Uterus (tissue), 3 donors: ENCODE measurements at regions not wholly inside any gene's neighbourhood (a gene's known extent, or its start where the extent isn't known, plus 50 kb on each side); places are given as distances from the start of the nearest gene placed in this dataset.

Experiments used
- DNase-seq, 2 donors: peaks; one replicate each; pipeline ENCODE4 v3.0.0-alpha.2; 2019 to 2020
- H3K27ac ChIP-seq, 2 donors: fragments of 200-600 bp; sonication (generic); 1 replicate in 1 of 2; 2 replicates in 1 of 2; pipeline ENCODE4 v1.5.1; 2016 to 2018
- H3K27me3 ChIP-seq, 2 donors: fragments of 200-600 bp; sonication (generic); one replicate each; pipeline ENCODE4 v1.5.1; 2018 to 2019; ENCODE audit warnings: control low read depth in 1 of 2
- H3K36me3 ChIP-seq, 2 donors: fragments of 200-600 bp; sonication (generic); one replicate each; pipeline ENCODE4 v1.5.1; 2019; ENCODE audit warnings: control low read depth in 1 of 2
- H3K4me1 ChIP-seq, 2 donors: fragments of 200-600 bp; sonication (generic); one replicate each; pipeline ENCODE4 v1.5.1; 2018 to 2019; ENCODE audit warnings: control low read depth in 1 of 2
- H3K4me3 ChIP-seq, 2 donors: fragments of 200-600 bp; sonication (generic); 1 replicate in 1 of 2; 2 replicates in 1 of 2; pipeline ENCODE4 v1.5.1; 2018 to 2019; ENCODE audit warnings: mild to moderate bottlenecking in 1 of 2
- H3K9me3 ChIP-seq, 2 donors: fragments of 200-600 bp; sonication (generic); one replicate each; pipeline ENCODE4 v1.5.1; 2019; ENCODE audit warnings: control low read depth in 1 of 2
- CTCF ChIP-seq, 4 experiments: fragments of 200-600 bp in 2 of 4; fragments of 450-650 bp in 2 of 4; sonication (generic) in 2 of 4; IDR thresholded peaks; one replicate each; pipeline ENCODE4 v1.5.1; 2016 to 2019; ENCODE audit warnings: antibody characterized with exemption in 4 of 4, mild to moderate bottlenecking in 2 of 4, moderate library complexity in 1 of 4
- POLR2A ChIP-seq, 2 donors: fragments of 450-650 bp; IDR thresholded peaks; one replicate each; pipeline ENCODE4 v1.6.1; 2016; ENCODE audit warnings: antibody characterized with exemption in 2 of 2, mild to moderate bottlenecking in 1 of 2, moderate library complexity in 1 of 2
- intact Hi-C: fragments of 100-400 bp; cut with DNase I; formaldehyde crosslinking; loops from one replicate; pipeline ENCODE4 v1.15.1; 2023; ENCODE audit warnings: low total_unique reads
- donor health status: DM: yes; HTN: yes; CAD: no.

DNA sequence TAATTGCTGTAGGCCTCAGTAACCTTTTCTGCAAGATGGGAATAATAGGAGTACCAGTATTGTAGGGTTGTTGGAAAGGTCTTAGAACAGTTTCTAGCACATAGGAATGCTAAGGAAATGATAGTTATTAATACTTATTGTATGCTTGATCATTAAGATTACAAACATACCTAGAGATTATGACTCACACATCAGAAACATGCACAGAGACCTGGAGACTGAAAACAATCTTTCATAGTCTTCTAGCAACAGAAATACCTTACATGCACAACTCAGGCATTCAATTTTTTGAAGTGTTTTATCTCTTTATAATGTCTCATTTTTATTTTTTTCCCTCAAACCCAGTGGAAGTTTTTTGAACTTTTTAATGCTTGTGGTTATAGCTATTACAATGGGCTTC lies 104.4 kb upstream of the ZBTB20 start:
- H3K9me3 ChIP-seq = no peaks in the 10 kb centered on the region
- intact Hi-C loops = no loop called here
- no peak for TF ChIP-seq POLR2A (IDR thresholded peaks at IDR 0.05)
- TF ChIP-seq CTCF (IDR thresholded peaks at IDR 0.05) = no peak
- no peak for DNase-seq
- no peaks in the 10 kb centered on the region for H3K27me3 ChIP-seq
- H3K4me3 ChIP-seq = no peak overlapping the region
- H3K4me1 ChIP-seq = no peaks in the 10 kb centered on the region
- H3K27ac ChIP-seq = no peak overlapping the region
- H3K36me3 ChIP-seq = no peaks in the 10 kb centered on the region

GRCh38 chr3:115252679-115253078 lies 105.6 kb upstream of the ZBTB20 start:
- no peak overlapping the region for H3K27ac ChIP-seq
- no peaks in the 10 kb centered on the region for H3K4me1 ChIP-seq
- no peak for TF ChIP-seq POLR2A (IDR thresholded peaks at IDR 0.05)
- no peak for TF ChIP-seq CTCF (IDR thresholded peaks at IDR 0.05)
- intact Hi-C loops = no loop called here
- no peak overlapping the region for H3K4me3 ChIP-seq
- H3K27me3 ChIP-seq = no peaks in the 10 kb centered on the region
- no peaks in the 10 kb centered on the region for H3K36me3 ChIP-seq
- DNase-seq = no peak
- no peaks in the 10 kb centered on the region for H3K9me3 ChIP-seq

DNA sequence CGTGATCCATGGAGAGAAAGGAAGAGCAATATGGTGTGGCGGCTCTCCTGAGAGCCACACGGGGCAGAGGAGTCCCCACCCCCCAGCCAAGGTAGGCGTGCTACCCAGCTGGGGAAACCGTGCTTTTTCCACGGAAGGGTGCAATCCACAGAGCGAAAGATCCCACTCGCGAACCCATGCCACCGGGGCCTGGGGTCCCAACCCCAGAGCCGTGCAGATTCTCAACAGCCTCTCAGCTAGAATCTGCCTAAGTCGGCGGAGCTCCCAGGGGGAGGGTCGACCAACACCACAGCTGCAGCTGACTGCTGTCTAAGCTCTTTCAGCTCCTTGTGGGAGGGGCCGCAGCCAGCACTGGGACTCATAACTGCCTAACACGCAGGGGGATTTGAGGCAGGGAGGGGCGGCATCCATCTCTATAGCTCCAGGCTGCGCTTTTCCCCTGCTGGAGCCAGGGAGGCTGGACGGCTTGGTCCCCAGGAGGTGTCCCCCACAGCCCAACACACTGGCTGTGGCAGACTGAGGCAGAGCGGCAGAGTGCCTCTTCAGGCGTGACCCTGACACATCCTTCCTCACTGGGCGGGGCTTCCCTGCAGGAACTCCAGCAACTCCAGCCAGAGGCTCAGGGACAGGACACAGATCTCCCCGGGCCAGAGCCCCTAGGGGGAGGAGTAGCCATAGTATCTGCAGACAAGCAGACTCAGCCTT lies 107.6 kb upstream of the ZBTB20 start:
- intact Hi-C loops = no loop called here
- TF ChIP-seq POLR2A (IDR thresholded peaks at IDR 0.05) (no peak), CTCF (IDR thresholded peaks at IDR 0.05) (no peak)

DNA sequence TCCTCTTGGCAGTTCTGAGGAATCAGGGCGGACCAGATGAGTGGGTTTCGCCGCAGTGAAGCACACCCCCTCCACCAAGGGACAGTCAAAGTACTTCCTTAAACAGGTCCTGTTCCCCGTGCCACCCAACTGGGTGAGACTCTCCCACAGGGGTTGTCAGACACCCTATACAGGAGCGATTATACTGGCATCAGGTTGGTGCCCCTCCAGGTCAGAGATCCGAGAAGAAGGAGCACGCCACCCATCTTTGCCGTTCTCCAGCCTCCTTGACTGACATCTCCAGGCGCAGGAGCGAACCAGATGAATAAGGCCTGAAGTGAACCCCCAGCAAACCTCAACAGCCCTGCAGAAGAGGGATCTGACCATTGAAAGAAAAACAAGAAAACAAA lies 108.1 kb upstream of the ZBTB20 start:
- no peaks in the 10 kb centered on the region for H3K27me3 ChIP-seq
- H3K27ac ChIP-seq = no peak overlapping the region
- intact Hi-C loops = no loop called here
- no peaks in the 10 kb centered on the region for H3K4me1 ChIP-seq
- no peak overlapping the region for H3K4me3 ChIP-seq
- H3K9me3 ChIP-seq = no peaks in the 10 kb centered on the region
- no peak for DNase-seq
- TF ChIP-seq CTCF (IDR thresholded peaks at IDR 0.05) = no peak
- no peak for TF ChIP-seq POLR2A (IDR thresholded peaks at IDR 0.05)
- H3K36me3 ChIP-seq = no peaks in the 10 kb centered on the region

More for the DNA sequence above, 107.6 kb upstream of the ZBTB20 start:
- H3K4me1 ChIP-seq = no peaks in the 10 kb centered on the region
- H3K9me3 ChIP-seq = no peaks in the 10 kb centered on the region
- no peaks in the 10 kb centered on the region for H3K27me3 ChIP-seq
- no peak for DNase-seq
- H3K27ac ChIP-seq = no peak overlapping the region
- H3K4me3 ChIP-seq = no peak overlapping the region
- H3K36me3 ChIP-seq = no peaks in the 10 kb centered on the region

DNA sequence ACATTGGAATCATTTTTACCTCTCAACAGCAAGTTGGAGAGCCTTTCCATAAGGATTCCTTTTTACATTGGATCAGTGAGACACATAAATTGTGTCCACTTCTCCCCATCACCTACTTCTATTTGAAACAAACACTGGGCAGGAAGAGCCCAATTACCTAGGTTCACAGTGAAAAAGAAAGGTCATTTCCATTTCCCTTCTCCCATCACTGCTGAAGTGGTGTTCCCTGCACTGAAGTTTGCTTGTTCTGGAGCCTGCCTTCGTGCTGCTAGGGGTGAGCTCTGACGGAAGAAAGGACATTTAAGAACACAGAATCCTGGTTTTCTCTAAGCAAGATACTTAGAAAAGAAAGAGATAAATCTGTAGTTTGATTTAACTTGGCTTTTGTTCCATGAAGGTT lies 123.8 kb upstream of the ZBTB20 start:
- intact Hi-C loops = no loop called here
- Histone ChIP-seq H3K27ac (no peak overlapping the region), H3K27me3 (no peaks in the 10 kb centered on the region), H3K9me3 (no peaks in the 10 kb centered on the region), H3K36me3 (no peaks in the 10 kb centered on the region), H3K4me3 (no peak overlapping the region), H3K4me1 (no peaks in the 10 kb centered on the region)
- no peak for DNase-seq
- no peak for TF ChIP-seq POLR2A (IDR thresholded peaks at IDR 0.05)
- TF ChIP-seq CTCF (IDR thresholded peaks at IDR 0.05) = no peak
